ENCODE measurements at regions not wholly inside any gene's neighbourhood (a gene's known extent, or its start where the extent isn't known, plus 50 kb on each side); places are given as distances from the start of the nearest gene placed in this dataset.

GRCh38 chr20:1757072-1757471, 99.5 kb upstream of the SIRPG start:
- TF ChIP-seq CTCF (conservative IDR thresholded peaks at IDR 0.05; ENCODE audit: low read depth, low read length) (no peak), EZH2 (IDR thresholded peaks at IDR 0.05; ENCODE audit: borderline replicate concordance, low read depth, low read length, poor library complexity, severe bottlenecking) (no peak)
